ENCODE measurements at regions not wholly inside any gene's neighbourhood (a gene's known extent, or its start where the extent isn't known, plus 50 kb on each side); places are given as distances from the start of the nearest gene placed in this dataset.

DNA sequence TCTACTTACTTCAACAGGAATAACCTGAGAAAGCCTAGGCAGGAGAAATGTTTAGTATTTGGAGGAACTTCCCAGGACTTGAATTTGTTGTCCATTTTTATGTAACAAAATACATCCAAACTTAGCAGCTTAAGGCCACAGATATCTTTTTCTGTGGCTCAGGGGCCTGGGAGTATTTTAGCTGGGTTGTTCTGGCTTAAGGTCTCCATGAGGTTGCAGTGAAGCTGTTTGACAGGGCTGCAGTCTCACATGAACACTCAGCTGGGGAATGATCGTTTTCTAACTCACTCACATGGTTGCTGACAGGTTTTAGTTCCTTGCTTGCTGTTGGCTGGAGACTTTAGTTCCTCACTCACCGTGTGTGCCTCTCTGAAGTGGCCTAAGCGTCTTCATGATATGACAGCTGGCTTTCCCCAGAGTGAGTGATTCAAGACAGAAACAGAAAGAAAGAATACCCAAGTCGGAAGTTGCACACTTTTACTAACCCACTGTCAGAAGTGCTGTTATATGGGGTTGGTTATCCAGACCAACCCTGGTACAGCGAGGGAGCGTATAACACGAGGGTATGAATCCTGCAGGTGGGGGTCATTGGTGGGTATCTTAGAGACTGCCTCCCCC lies 229.7 kb upstream of the TBL1XR1 start:
- no peak overlapping the region for H3K27ac ChIP-seq
- TF ChIP-seq, protein P1, sequence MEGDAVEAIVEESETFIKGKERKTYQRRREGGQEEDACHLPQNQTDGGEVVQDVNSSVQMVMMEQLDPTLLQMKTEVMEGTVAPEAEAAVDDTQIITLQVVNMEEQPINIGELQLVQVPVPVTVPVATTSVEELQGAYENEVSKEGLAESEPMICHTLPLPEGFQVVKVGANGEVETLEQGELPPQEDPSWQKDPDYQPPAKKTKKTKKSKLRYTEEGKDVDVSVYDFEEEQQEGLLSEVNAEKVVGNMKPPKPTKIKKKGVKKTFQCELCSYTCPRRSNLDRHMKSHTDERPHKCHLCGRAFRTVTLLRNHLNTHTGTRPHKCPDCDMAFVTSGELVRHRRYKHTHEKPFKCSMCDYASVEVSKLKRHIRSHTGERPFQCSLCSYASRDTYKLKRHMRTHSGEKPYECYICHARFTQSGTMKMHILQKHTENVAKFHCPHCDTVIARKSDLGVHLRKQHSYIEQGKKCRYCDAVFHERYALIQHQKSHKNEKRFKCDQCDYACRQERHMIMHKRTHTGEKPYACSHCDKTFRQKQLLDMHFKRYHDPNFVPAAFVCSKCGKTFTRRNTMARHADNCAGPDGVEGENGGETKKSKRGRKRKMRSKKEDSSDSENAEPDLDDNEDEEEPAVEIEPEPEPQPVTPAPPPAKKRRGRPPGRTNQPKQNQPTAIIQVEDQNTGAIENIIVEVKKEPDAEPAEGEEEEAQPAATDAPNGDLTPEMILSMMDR (conservative IDR thresholded peaks at IDR 0.05), result no peak
- TF ChIP-seq ZFX (IDR thresholded peaks at IDR 0.05), result no peak

DNA sequence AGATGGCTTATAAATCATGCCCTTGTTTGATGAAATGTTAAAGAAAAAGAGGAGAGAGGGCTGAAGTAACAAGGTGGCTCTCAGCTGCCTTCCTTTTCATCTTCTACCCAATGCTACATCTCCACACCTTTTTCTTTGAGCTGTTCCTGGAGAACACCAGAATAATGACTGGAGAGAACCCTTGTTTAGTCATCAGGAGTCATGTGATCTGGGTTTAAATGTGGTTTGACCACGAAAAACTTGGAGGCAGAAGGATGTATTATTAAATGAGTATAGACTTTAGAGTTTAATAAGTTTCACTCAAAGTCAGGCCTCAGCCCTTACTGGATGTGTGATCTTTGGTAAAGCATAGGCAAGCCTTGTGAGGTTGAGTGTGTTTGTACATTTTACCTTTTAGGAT lies 230.3 kb upstream of the TBL1XR1 start:
- no peak overlapping the region for H3K27ac ChIP-seq
- TF ChIP-seq, protein P1 (conservative IDR thresholded peaks at IDR 0.05), result no peak
- no peak for TF ChIP-seq ZFX (IDR thresholded peaks at IDR 0.05)

DNA sequence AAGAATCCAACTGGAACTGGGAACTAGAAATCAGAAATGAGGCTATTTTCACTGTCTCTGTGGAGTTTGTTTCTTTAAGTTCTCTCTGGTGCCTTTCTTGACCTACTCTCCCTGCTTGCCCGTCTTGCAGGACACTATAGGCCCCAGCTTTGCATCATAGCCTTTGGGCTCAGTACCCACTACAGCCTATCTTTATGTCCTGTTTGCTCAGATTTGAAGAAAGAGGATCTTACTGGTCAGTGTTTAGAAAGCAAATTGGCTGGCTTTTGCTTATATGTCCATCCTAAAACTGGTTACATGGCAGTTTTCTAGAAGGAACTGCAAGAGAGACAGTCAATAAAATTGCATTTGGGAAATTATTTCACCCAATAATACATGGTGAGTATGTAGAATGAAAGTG lies 231.8 kb upstream of the TBL1XR1 start:
- H3K27ac ChIP-seq, result no peak overlapping the region
- TF ChIP-seq, protein P1 (conservative IDR thresholded peaks at IDR 0.05), result no peak
- no peak for TF ChIP-seq ZFX (IDR thresholded peaks at IDR 0.05)

DNA sequence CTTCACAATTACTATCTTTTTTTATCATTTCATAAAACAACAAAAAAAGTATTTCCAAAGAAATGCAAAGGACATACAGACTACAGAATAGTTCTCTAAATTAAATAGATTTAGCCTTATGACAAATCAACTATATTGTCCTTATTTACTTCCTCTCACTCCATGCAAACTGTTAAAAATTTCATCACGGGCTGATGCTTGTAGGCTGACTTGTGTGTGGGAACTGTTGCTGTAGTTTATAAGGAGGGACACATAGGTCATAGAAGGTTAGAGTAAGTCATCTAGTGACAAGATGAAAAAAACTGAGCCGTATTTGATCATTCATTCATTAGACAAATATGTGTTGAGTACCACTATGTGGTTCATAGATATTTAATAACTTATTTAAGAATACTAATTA lies 232.5 kb upstream of the TBL1XR1 start:
- no peak overlapping the region for H3K27ac ChIP-seq
- TF ChIP-seq ZFX (IDR thresholded peaks at IDR 0.05), result no peak
- TF ChIP-seq, protein P1 (conservative IDR thresholded peaks at IDR 0.05), result no peak

DNA sequence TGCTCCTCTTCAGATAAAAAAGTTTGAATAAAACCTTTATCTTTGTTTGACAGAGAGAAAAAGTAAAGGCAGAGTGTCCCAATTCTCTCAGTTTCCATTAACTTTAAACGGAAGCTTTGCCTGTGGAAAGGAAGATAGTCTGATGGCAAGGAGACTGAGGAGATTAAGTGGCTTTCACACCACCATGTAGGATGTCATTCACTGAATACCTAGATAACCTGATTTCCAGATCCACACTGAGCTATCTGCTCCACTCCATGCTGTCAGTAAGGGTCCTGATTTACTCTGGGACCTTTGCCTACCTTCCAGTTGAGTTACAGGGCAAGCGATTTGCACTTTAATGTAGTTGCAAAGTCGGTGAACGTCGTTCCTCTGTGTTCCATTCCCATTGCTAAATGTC lies 233.4 kb upstream of the TBL1XR1 start:
- H3K27ac ChIP-seq, result no peak overlapping the region
- TF ChIP-seq, protein P1 (conservative IDR thresholded peaks at IDR 0.05), result no peak
- no peak for TF ChIP-seq ZFX (IDR thresholded peaks at IDR 0.05)

DNA sequence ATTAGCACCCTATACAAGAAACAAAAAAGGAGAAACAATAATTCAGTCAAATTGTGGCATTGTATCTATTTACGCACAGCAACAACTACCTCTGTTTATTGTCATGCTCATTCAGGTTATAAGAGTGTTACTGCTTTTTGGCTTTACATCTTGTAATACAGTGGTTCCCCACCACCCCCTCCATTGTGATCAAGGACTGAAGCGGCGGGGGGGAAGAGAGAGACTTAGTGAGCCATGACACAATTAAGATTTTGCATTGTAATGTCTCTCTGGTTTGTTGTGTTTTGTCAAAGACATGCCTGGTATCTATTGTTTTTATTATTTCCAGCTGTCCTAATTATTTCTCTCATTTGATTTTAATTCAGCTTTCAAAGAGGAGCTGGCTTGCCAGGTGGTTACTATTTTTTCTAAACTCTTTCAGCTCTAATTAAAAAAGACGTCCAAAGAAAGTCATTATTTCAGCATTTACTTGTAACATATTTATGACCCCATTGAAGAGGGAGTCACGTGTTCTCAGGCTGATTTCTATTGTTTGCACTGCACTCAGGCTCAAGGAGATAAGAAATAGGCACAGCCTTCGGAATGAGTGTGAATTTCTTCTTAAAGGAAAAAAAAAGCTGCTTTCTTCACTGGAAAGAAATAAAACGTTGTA lies 234.4 kb upstream of the TBL1XR1 start:
- no peak overlapping the region for H3K27ac ChIP-seq
- no peak for TF ChIP-seq ZFX (IDR thresholded peaks at IDR 0.05)
- TF ChIP-seq, protein P1 (conservative IDR thresholded peaks at IDR 0.05), result no peak

DNA sequence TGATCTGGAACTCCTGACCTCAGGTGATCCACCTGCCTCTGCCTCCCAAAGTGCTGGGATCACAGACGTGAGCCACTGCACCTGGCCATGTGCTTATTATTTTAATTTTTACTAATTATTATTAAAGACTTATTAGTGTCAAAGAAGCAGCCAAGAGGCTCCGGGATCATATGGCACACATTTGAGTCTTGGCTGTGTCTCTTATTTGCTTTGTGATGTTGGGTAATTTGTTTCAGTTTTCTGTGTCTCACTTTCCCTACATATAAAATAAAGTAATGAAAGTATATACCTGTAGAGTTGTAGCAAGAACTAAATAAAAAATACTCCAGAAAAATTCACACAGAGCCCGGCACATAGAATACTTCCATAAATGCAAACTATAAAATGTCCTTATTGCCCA lies 238.0 kb upstream of the TBL1XR1 start:
- no peak for TF ChIP-seq ZFX (IDR thresholded peaks at IDR 0.05)
- TF ChIP-seq, protein P1 (conservative IDR thresholded peaks at IDR 0.05), result no peak
- no peak overlapping the region for H3K27ac ChIP-seq

Data from C4-2B (cell line).